ENCODE measurements at regions not wholly inside any gene's neighbourhood (a gene's known extent, or its start where the extent isn't known, plus 50 kb on each side); places are given as distances from the start of the nearest gene placed in this dataset.

DNA sequence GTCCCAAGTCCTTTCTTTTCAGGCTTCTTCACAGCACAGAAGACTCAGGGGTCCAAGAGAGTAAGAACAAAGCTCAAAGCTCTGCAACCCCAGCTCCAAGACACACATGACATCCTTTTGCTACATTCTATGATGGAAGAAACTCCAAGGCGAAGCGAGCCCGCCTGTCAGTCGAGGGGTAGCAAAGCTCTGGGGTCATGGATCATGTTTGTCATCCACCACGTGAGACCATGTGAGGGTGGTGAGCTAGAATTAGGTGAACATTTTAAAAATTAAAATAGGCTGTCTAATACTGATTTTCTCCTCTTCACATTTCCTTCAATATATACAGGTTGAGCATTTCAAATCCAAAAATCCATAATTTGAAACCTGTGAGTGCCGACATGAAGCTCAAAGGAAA lies 189.6 kb downstream of the TTLL2 start:
- H3K9me3 Mint-ChIP-seq, result no peaks in the 10 kb centered on the region
- H3K36me3 Mint-ChIP-seq (ENCODE audit: low read depth), result no peaks in the 10 kb centered on the region
- H3K27ac Mint-ChIP-seq, result no peak overlapping the region
- H3K27me3 Mint-ChIP-seq, result peaks cover 14% of the 10 kb centered on the region
- no peak overlapping the region for H3K4me3 Mint-ChIP-seq
- no peaks in the 10 kb centered on the region for H3K4me1 Mint-ChIP-seq (ENCODE audit: low read depth)

DNA sequence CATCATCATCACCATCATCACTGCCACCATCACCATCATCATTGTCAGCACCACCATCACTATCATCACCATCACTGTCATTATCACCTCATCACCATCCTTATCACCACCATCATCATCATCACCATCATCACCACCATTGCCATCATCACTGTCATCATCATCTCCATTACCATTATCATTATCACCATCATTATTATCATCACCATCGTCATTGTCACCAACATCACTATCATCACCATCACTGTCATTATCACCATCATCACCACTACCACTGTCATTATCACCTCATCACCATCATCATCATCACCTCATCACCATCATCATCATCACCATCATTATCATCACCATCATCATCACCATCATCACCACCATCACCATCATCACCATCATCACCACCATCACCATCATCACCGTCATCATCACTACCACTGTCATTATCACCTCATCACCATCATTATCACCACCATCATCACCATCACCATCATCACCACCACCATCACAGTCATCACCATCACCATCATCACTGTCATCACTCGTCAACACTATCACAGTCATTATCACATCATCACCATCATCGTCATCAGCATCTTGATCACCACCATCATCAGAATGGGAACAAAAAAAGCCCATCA lies 191.1 kb downstream of the TTLL2 start:
- H3K36me3 Mint-ChIP-seq (ENCODE audit: low read depth), result no peaks in the 10 kb centered on the region
- no peaks in the 10 kb centered on the region for H3K9me3 Mint-ChIP-seq
- H3K27ac Mint-ChIP-seq, result no peak overlapping the region
- H3K27me3 Mint-ChIP-seq, result peaks cover 14% of the 10 kb centered on the region
- H3K4me1 Mint-ChIP-seq (ENCODE audit: low read depth), result no peaks in the 10 kb centered on the region
- no peak overlapping the region for H3K4me3 Mint-ChIP-seq

DNA sequence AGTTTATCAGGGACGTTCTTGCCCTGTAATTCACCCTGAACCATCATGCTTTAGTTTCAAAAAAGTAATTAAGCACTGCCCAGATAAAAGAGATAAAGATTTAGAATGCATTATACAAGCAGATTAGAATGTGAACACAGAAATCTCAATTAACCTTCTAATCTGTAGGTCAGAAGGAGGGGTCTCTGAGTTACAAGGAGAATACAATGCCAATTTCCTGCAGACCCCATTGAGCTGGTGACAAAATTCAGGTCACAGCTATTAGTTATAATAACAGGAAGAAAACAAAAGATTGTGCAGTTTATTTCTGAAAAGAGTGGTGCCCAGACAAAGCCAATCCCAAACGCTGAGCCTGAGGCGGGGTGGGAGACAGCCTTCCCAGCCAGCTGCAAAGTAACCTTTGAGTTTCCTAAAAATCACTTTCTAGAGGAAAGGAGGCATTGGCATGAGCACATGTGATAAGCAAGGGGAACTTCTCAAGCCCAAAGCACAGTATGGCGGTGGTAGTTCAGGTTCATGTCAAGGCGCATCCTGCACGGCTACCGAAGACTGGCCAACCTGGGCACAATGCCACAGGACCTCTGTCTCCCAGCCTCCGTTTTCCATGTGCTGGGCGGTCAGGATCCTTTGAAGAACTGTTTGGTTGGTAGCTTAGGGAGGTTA lies 192.5 kb downstream of the TTLL2 start:
- H3K9me3 Mint-ChIP-seq, result no peaks in the 10 kb centered on the region
- H3K36me3 Mint-ChIP-seq (ENCODE audit: low read depth), result no peaks in the 10 kb centered on the region
- H3K27me3 Mint-ChIP-seq, result peaks cover 10% of the 10 kb centered on the region
- H3K27ac Mint-ChIP-seq, result no peak overlapping the region
- H3K4me3 Mint-ChIP-seq, result no peak overlapping the region
- no peaks in the 10 kb centered on the region for H3K4me1 Mint-ChIP-seq (ENCODE audit: low read depth)

DNA sequence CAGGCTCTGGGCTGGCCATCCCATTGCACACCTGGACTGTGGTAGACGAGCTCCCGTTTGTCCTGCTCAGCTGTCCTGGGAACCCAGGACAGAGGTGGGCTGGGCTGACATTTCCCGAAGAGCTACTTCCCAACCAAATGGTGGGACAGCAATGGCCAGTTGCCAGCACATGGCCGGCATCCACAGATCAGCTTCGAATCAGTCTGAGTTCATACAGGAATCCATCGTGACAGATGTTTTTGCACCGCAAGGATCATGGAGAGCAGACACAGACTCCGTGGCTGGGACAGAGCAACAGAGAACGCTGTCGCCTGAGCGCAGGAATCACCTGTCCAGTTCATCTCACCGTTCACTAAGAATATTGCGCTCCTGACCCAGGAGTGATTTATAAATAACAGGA lies 198.5 kb downstream of the TTLL2 start:
- no peak overlapping the region for H3K4me3 Mint-ChIP-seq
- no peaks in the 10 kb centered on the region for H3K27me3 Mint-ChIP-seq
- no peaks in the 10 kb centered on the region for H3K36me3 Mint-ChIP-seq (ENCODE audit: low read depth)
- H3K27ac Mint-ChIP-seq, result no peak overlapping the region
- H3K4me1 Mint-ChIP-seq (ENCODE audit: low read depth), result no peaks in the 10 kb centered on the region
- H3K9me3 Mint-ChIP-seq, result no peaks in the 10 kb centered on the region

- Mint-ChIP-seq H3K4me1 (ENCODE audit: low read depth) (no peaks in the 10 kb centered on the region), H3K27ac (no peak overlapping the region), H3K27me3 (peaks cover 8% of the 10 kb centered on the region), H3K9me3 (no peaks in the 10 kb centered on the region), H3K36me3 (ENCODE audit: low read depth) (no peaks in the 10 kb centered on the region), H3K4me3 (no peak overlapping the region)
These were observed 199.6 kb downstream of the TTLL2 start for GRCh38 chr6:167524261-167525111.

GRCh38 chr6:167525774-167526173 lies 200.9 kb downstream of the TTLL2 start:
- no peak overlapping the region for H3K27ac Mint-ChIP-seq
- no peak overlapping the region for H3K4me3 Mint-ChIP-seq
- no peaks in the 10 kb centered on the region for H3K4me1 Mint-ChIP-seq (ENCODE audit: low read depth)
- H3K27me3 Mint-ChIP-seq, result peaks cover 11% of the 10 kb centered on the region
- H3K36me3 Mint-ChIP-seq (ENCODE audit: low read depth), result no peaks in the 10 kb centered on the region
- no peaks in the 10 kb centered on the region for H3K9me3 Mint-ChIP-seq

DNA sequence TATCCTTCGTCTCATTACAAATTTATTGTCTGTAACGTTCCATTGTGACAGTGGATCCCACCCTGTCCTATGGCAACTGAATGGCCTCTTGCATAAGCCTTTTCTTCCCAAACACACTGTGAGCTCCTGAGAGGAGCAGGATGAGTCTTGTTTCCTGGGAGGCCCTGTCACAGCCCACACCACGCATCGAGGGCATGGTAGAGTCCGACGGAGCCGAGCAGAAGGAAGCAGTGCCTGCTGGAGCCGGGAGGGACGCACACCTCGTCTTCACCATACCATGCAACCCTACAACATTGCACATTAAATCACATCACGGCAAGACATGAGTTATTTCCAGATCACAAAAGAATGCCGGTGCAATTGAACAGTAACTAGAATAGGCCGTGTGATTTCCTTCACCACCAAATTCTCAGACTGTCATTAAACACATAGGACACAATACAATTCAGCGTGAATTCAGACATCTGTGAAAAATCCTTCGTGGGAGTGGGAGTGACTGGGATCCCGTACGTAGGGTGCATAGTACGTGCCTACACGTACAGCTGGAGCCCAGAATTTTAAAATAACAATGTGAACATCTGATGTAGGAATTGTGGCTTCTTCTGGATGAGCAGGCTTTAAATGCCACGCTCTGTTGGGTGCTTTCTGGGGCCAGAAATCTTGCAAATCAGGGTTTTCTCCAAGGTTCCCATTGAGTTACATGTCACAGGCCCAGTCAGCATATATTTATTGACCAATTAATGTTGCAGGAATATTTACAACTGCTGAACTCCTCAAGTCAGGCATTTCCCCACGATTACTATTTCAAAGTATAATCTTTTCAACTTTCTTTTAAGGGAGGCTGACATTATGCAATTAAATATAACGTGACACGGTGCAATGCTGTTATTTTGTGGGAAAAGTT lies 201.8 kb downstream of the TTLL2 start:
- no peak overlapping the region for H3K27ac Mint-ChIP-seq
- no peaks in the 10 kb centered on the region for H3K36me3 Mint-ChIP-seq (ENCODE audit: low read depth)
- H3K4me3 Mint-ChIP-seq, result no peak overlapping the region
- H3K9me3 Mint-ChIP-seq, result no peaks in the 10 kb centered on the region
- H3K27me3 Mint-ChIP-seq, result peaks cover 11% of the 10 kb centered on the region
- no peaks in the 10 kb centered on the region for H3K4me1 Mint-ChIP-seq (ENCODE audit: low read depth)

DNA sequence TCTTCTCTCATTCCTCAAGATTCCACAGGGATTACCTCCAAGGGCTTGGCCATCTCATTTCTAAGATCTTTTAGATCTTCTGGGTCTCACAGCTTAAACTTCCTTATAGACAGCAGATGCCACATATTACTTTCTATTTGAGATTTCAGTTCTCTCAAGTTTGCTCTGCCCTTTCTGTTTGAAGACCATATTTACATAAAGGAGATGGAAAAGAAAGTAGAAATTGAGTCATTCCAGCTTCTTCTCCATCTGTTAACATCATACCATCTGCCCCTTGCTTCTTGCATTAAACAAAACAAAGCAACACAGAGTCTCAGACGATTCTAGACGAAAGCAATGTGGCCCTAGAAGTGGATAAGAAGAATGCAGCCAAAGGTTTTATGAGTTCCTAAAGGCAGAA lies 203.4 kb downstream of the TTLL2 start:
- Mint-ChIP-seq H3K4me1 (ENCODE audit: low read depth) (no peaks in the 10 kb centered on the region), H3K9me3 (no peaks in the 10 kb centered on the region), H3K36me3 (ENCODE audit: low read depth) (no peaks in the 10 kb centered on the region), H3K27me3 (peaks cover 11% of the 10 kb centered on the region), H3K4me3 (no peak overlapping the region), H3K27ac (no peak overlapping the region)

GRCh38 chr6:167528976-167529375 lies 204.1 kb downstream of the TTLL2 start:
- H3K9me3 Mint-ChIP-seq, result no peaks in the 10 kb centered on the region
- no peaks in the 10 kb centered on the region for H3K36me3 Mint-ChIP-seq (ENCODE audit: low read depth)
- peaks cover 11% of the 10 kb centered on the region for H3K27me3 Mint-ChIP-seq
- no peak overlapping the region for H3K4me3 Mint-ChIP-seq
- no peak overlapping the region for H3K27ac Mint-ChIP-seq
- no peaks in the 10 kb centered on the region for H3K4me1 Mint-ChIP-seq (ENCODE audit: low read depth)

DNA sequence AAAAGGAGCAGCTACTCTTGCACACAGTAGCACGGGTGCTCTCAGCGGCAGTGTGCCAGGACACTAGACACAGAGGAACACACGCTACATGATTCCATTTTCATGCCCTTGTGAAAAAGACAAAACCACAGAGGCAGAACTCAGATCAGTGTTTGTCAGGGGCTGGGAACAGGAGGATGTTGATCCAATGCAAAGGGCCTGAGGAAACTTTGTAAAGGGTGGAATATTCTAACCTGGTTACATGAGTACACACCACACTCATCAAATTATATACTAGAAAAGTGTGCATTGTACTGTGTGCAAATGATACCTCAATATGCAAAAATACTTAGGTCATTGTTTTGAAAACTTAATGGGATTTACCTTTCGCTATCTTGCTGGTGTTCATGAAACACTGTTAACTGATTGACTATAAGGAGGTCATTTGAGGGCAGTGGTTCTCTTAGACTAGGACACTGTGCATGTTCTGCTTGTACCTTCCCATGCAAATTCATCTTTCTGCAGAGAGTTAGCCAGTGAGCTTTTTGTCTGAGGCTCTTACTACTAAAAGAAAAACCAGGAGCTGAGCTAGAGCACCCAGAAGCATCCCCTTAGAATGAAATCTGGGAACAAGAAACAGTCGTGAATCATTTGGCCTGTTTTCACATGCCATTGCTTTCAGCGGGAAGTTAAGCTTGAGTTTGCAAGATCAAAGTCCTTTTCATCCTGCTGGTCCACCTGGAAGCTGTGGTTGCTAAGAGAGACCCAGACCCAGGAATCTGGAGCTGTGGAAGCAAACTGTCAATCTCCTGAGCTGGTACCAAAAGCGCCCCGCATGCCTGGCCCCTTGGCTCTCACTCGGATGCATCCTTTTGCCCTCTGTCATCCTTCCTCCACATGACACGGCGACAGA lies 204.8 kb downstream of the TTLL2 start:
- H3K27me3 Mint-ChIP-seq, result peaks cover 11% of the 10 kb centered on the region
- no peaks in the 10 kb centered on the region for H3K9me3 Mint-ChIP-seq
- no peak overlapping the region for H3K4me3 Mint-ChIP-seq
- no peaks in the 10 kb centered on the region for H3K4me1 Mint-ChIP-seq (ENCODE audit: low read depth)
- no peak overlapping the region for H3K27ac Mint-ChIP-seq
- H3K36me3 Mint-ChIP-seq (ENCODE audit: low read depth), result no peaks in the 10 kb centered on the region

GRCh38 chr6:167530951-167531350 lies 206.1 kb downstream of the TTLL2 start:
- Mint-ChIP-seq H3K9me3 (no peaks in the 10 kb centered on the region), H3K4me3 (no peak overlapping the region), H3K27ac (no peak overlapping the region), H3K4me1 (ENCODE audit: low read depth) (no peaks in the 10 kb centered on the region), H3K36me3 (ENCODE audit: low read depth) (no peaks in the 10 kb centered on the region), H3K27me3 (peaks cover 11% of the 10 kb centered on the region)

DNA sequence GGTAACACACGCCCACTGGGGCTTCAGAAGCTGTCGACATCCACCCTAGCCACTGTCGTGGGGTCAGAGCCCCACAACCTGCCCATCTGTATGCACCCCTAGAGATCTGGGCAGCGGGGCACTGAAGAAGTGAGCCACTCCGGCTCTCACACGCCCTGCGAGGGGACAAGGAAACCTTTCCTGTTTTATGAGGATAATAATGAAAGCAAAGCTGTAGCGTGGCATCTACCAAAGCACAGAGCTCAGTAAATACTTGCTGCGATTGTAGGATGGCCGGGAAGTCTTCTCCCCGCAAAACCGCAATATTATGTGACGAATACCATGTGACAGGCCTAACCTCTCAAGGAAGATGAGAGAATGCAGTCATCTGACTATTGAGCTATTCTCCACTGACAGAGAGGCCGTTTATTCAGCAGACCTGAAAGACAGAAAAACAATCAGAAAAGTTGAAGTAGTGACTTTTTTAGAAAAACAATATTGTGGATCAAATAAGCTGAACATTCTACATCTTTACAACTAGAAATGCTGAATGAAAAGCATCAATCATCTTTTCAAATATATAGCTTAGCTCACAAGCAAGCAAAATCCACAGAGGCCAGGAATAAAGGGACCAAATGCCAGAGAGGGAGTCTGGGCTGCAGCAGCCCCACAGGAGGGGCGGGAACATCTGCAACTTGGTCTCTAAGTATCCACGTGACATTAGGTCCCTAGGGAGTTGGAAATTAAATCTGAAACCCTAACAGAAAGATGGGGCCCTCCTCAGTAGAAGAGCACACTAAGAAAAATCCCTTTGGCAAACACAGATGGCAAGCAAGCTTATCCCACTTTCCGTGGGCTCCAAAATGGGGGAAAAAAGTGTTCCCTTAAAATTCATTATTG lies 207.8 kb downstream of the TTLL2 start:
- H3K27me3 Mint-ChIP-seq, result peaks cover 19% of the 10 kb centered on the region
- no peaks in the 10 kb centered on the region for H3K9me3 Mint-ChIP-seq
- H3K27ac Mint-ChIP-seq, result no peak overlapping the region
- H3K4me3 Mint-ChIP-seq, result no peak overlapping the region
- H3K4me1 Mint-ChIP-seq (ENCODE audit: low read depth), result no peaks in the 10 kb centered on the region
- H3K36me3 Mint-ChIP-seq (ENCODE audit: low read depth), result no peaks in the 10 kb centered on the region

GRCh38 chr6:167533851-167534250 lies 209.0 kb downstream of the TTLL2 start:
- Mint-ChIP-seq H3K4me3 (no peak overlapping the region), H3K4me1 (ENCODE audit: low read depth) (no peaks in the 10 kb centered on the region), H3K27me3 (peaks cover 18% of the 10 kb centered on the region)

More at GRCh38 chr6:167533851-167534250, 209.0 kb downstream of the TTLL2 start:
- no peaks in the 10 kb centered on the region for H3K36me3 Mint-ChIP-seq (ENCODE audit: low read depth)
- no peak overlapping the region for H3K27ac Mint-ChIP-seq
- H3K9me3 Mint-ChIP-seq, result no peaks in the 10 kb centered on the region

Data from stimulated activated naive CD8-positive, alpha-beta T cell treated with anti-CD3 and anti-CD28 coated beads, Interleukin-15, Interleukin-2, amounts not matched to agents 100 ng/mL and 50 ng/mL, for 24 hours (primary cell).